ENCODE measurements at regions not wholly inside any gene's neighbourhood (a gene's known extent, or its start where the extent isn't known, plus 50 kb on each side); places are given as distances from the start of the nearest gene placed in this dataset.

GRCh38 chr14:48874711-48875110, 711.5 kb downstream of the RPS29 start:
- DNase-seq (ENCODE audit: low read depth) = no peak
- TF ChIP-seq CTCF (IDR thresholded peaks at IDR 0.05; ENCODE audit: insufficient read depth, low read depth, low read length, missing control alignments) = no peak
- no peak overlapping the region for H3K4me3 ChIP-seq (ENCODE audit: low read depth, low read length)

- DNase-seq (ENCODE audit: low read depth) = no peak
- TF ChIP-seq CTCF (IDR thresholded peaks at IDR 0.05; ENCODE audit: insufficient read depth, low read depth, low read length, missing control alignments) = no peak
- no peak overlapping the region for H3K4me3 ChIP-seq (ENCODE audit: low read depth, low read length)
These were observed 728.8 kb downstream of the RPS29 start for GRCh38 chr14:48857366-48857765.

- DNase-seq (ENCODE audit: low read depth) = no peak
- TF ChIP-seq CTCF (IDR thresholded peaks at IDR 0.05; ENCODE audit: insufficient read depth, low read depth, low read length, missing control alignments) = no peak
- no peak overlapping the region for H3K4me3 ChIP-seq (ENCODE audit: low read depth, low read length)
These were observed 733.0 kb downstream of the RPS29 start for GRCh38 chr14:48853159-48853558.

GRCh38 chr14:48849741-48850322, 736.3 kb downstream of the RPS29 start:
- no peak for DNase-seq (ENCODE audit: low read depth)
- TF ChIP-seq CTCF (IDR thresholded peaks at IDR 0.05; ENCODE audit: insufficient read depth, low read depth, low read length, missing control alignments) = no peak
- no peak overlapping the region for H3K4me3 ChIP-seq (ENCODE audit: low read depth, low read length)

- TF ChIP-seq CTCF (IDR thresholded peaks at IDR 0.05; ENCODE audit: insufficient read depth, low read depth, low read length, missing control alignments) = no peak
- DNase-seq (ENCODE audit: low read depth) = no peak
- H3K4me3 ChIP-seq (ENCODE audit: low read depth, low read length) = no peak overlapping the region
These were observed 743.4 kb downstream of the RPS29 start for GRCh38 chr14:48842785-48843184.

GRCh38 chr14:48826058-48826457, 760.1 kb downstream of the RPS29 start:
- TF ChIP-seq CTCF (IDR thresholded peaks at IDR 0.05; ENCODE audit: insufficient read depth, low read depth, low read length, missing control alignments) = no peak
- H3K4me3 ChIP-seq (ENCODE audit: low read depth, low read length) = no peak overlapping the region
- no peak for DNase-seq (ENCODE audit: low read depth)

GRCh38 chr14:48814562-48814961, 771.6 kb downstream of the RPS29 start:
- no peak for TF ChIP-seq CTCF (IDR thresholded peaks at IDR 0.05; ENCODE audit: insufficient read depth, low read depth, low read length, missing control alignments)
- no peak overlapping the region for H3K4me3 ChIP-seq (ENCODE audit: low read depth, low read length)
- DNase-seq (ENCODE audit: low read depth) = no peak
